Lower leg skin (tissue), 4 donors: ENCODE measurements at regions not wholly inside any gene's neighbourhood (a gene's known extent, or its start where the extent isn't known, plus 50 kb on each side); places are given as distances from the start of the nearest gene placed in this dataset.

Source experiments
- DNase-seq, 2 donors: peaks; one replicate each; pipeline ENCODE4 v3.0.0-alpha.2; 2019; ENCODE audit warnings: low spot score in 2 of 2
- H3K4me3 ChIP-seq: fragments of 200-600 bp; sonication (generic); 2 replicates; pipeline ENCODE4 v1.5.1; 2017; ENCODE audit warnings: mild to moderate bottlenecking, low read depth; ENCODE audit not compliant: poor library complexity, severe bottlenecking
- CTCF ChIP-seq, 3 donors: fragments of 450-650 bp; IDR thresholded peaks; one replicate each; pipeline ENCODE4 v1.5.1; 2016; ENCODE audit warnings: antibody characterized with exemption in 3 of 3, mild to moderate bottlenecking in 3 of 3, moderate library complexity in 2 of 3
- POLR2A ChIP-seq, 2 donors: fragments of 450-650 bp; IDR thresholded peaks; one replicate each; pipeline ENCODE4 v1.6.1; 2016 to 2017; ENCODE audit warnings: antibody characterized with exemption in 2 of 2, mild to moderate bottlenecking in 1 of 2, moderate library complexity in 1 of 2
- WGBS, 2 donors: methylation state at CpG; one replicate each; pipeline ENCODE4 v1.1.5; 2018; 5-methylcytosine and 5-hydroxymethylcytosine counted together
- intact Hi-C: fragments of 100-400 bp; cut with DNase I; formaldehyde crosslinking; loops from one replicate; pipeline ENCODE4 v1.15.0; 2023; ENCODE audit warnings: low total_unique reads

GRCh38 chr20:39898467-39898852 is 790.6 kb downstream of the MAFB start:
- no peak overlapping the region for H3K4me3 ChIP-seq
- TF ChIP-seq CTCF (IDR thresholded peaks at IDR 0.05), result no peak
- DNase-seq, result no peak
- WGBS, 2 donors, result 36 to 68% methylated on average over 2 of the region's 2 CpGs
- intact Hi-C loops, result no loop called here

DNA sequence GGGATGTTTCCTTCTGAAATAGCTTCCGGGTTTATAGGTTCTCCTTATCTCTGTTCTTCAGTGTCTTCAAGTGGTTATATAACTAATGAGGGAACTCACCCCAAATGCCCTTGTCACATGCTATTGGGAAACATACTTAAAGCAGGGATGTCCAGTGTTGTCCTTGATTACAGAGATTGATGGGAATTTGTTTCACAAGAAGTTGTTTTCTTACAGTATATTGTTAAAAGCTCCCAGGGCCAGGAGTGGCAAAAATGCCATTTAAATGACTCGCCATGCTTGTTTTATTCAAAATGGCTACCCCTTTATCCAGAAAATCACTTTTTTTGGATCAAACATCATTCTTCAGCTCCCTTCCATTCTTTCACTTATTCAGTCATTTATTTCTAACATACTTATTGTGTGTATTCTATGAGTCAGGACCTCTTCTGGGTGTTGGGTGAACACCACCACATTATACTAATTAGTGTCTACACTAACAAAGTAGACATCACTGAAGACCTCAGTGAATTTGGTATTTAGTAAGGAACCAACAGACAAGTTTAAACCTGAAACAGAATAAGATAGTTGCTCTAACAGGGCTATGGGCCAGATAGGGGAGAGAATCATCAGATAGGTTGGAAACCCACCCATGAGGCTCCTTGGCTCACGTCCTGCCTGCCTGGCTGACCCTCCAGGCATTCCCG is 791.1 kb downstream of the MAFB start:
- intact Hi-C loops, result no loop called here
- H3K4me3 ChIP-seq, result no peak overlapping the region
- DNase-seq, result no peak
- no peak for TF ChIP-seq CTCF (IDR thresholded peaks at IDR 0.05)
- no peak for TF ChIP-seq POLR2A (IDR thresholded peaks at IDR 0.05)
- 46 to 68% methylated on average over 4 of the region's 4 CpGs for WGBS, 2 donors

DNA sequence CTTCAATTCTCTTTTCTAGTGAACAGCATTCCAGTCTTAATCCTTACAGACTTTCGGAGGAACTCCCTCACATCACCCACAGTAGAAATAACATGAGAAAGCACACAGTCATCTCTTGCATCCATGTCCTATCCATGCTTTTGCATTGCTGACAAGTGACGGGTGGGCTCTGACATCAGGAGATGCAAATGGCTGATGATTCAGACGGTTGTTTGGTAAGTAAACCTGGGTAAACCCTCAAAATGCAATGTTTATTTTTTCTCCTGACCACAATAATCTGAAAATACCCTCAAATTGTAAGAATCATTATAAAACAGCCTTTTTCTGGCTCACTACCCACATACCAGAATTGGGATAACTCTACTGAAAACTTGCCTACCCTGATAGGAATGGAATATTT is 792.0 kb downstream of the MAFB start:
- no peak for DNase-seq
- TF ChIP-seq POLR2A (IDR thresholded peaks at IDR 0.05) (no peak), CTCF (IDR thresholded peaks at IDR 0.05) (no peak)
- H3K4me3 ChIP-seq, result no peak overlapping the region
- WGBS, 2 donors, result 51 to 56% methylated on average over 3 of the region's 3 CpGs
- intact Hi-C loops, result no loop called here

DNA sequence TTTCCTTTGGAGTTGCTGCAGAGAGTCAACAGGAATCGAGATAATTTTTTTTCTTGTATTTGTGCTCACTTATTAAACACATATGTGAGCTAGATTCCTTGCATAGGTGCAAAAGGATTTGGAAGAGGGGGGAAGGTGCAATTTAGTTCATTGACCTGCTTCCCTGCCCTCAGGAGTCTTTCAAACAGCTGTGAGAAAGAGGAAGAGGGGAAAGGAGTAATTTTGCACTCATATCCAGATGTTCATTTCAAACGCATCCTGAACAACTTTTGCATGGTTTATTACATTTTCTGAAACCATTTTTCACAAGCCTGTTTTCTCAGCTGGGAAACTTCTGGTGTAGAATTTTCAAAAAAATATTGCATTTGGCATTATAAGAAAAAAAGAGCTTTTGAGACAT is 795.0 kb downstream of the MAFB start:
- H3K4me3 ChIP-seq, result no peak overlapping the region
- WGBS, 2 donors, result 68 to 75% methylated on average over 2 of the region's 2 CpGs
- intact Hi-C loops, result loop anchor here (5.0 kb wide), 1 partner anchor 1063 kb away; no protein-coding TSS in a partner anchor
- TF ChIP-seq POLR2A (IDR thresholded peaks at IDR 0.05) (no peak), CTCF (IDR thresholded peaks at IDR 0.05) (no peak)
- DNase-seq, result no peak

- intact Hi-C loops, result loop anchor here (5.0 kb wide), 1 partner anchor 1064 kb away; no protein-coding TSS in a partner anchor
- TF ChIP-seq CTCF (IDR thresholded peaks at IDR 0.05) (no peak), POLR2A (IDR thresholded peaks at IDR 0.05) (no peak)
- WGBS, 2 donors, result 29 to 35% methylated on average over 1 of the region's 1 CpG
- no peak overlapping the region for H3K4me3 ChIP-seq
- DNase-seq, result no peak
Observed at GRCh38 chr20:39893003-39893685, 795.9 kb downstream of the MAFB start.
